A673 (cell line): ENCODE measurements at regions not wholly inside any gene's neighbourhood (a gene's known extent, or its start where the extent isn't known, plus 50 kb on each side); places are given as distances from the start of the nearest gene placed in this dataset.

ENCODE experiments used
- EZH2 ChIP-seq: fragments of 200-600 bp; sonication (generic); IDR thresholded peaks from 2 replicates; pipeline ENCODE4 v1.6.1; 2017; ENCODE audit warnings: borderline replicate concordance, low read depth, mild to moderate bottlenecking, mixed read lengths, antibody characterized with exemption, low read length; ENCODE audit not compliant: poor library complexity, severe bottlenecking
- TF ChIP-seq, protein P1 (sequence below): fragments of 300-800, 200-600 bp; sonication (generic); conservative IDR thresholded peaks from 2 replicates; pipeline ENCODE4 v1.5.1; 2017; ENCODE audit warnings: low read depth, mild to moderate bottlenecking, antibody characterized with exemption, low read length, moderate library complexity, mixed read lengths

- TF ChIP-seq, protein P1, sequence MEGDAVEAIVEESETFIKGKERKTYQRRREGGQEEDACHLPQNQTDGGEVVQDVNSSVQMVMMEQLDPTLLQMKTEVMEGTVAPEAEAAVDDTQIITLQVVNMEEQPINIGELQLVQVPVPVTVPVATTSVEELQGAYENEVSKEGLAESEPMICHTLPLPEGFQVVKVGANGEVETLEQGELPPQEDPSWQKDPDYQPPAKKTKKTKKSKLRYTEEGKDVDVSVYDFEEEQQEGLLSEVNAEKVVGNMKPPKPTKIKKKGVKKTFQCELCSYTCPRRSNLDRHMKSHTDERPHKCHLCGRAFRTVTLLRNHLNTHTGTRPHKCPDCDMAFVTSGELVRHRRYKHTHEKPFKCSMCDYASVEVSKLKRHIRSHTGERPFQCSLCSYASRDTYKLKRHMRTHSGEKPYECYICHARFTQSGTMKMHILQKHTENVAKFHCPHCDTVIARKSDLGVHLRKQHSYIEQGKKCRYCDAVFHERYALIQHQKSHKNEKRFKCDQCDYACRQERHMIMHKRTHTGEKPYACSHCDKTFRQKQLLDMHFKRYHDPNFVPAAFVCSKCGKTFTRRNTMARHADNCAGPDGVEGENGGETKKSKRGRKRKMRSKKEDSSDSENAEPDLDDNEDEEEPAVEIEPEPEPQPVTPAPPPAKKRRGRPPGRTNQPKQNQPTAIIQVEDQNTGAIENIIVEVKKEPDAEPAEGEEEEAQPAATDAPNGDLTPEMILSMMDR, result no peak
- TF ChIP-seq EZH2, result no peak
These were observed 156.7 kb downstream of the TRIML1 start for GRCh38 chr4:188295899-188296298.
